Fibroblast of lung (primary cell): ENCODE measurements at regions not wholly inside any gene's neighbourhood (a gene's known extent, or its start where the extent isn't known, plus 50 kb on each side); places are given as distances from the start of the nearest gene placed in this dataset.

ENCODE experiments used
- DNase-seq, 2 donors: peaks; one replicate each; pipeline versions ENCODE4 v3.0.0 to v3.0.0-alpha.2; 2010; ENCODE audit warnings: low read depth in 2 of 2
- H2AFZ ChIP-seq: 2 replicates; pipeline ENCODE4 v1.5.1; 2012; ENCODE audit warnings: low read length, control low read depth, inconsistent platforms
- H3K27ac ChIP-seq: 2 replicates; pipeline ENCODE4 v1.5.1; 2011; ENCODE audit warnings: low read length, control low read depth; ENCODE audit not compliant: insufficient read depth
- H3K27me3 ChIP-seq: 2 replicates; pipeline ENCODE4 v1.5.1; 2011; ENCODE audit warnings: mild to moderate bottlenecking, low read length; ENCODE audit not compliant: control insufficient read depth, insufficient read depth
- H3K36me3 ChIP-seq: 2 replicates; pipeline ENCODE4 v1.5.1; 2011; ENCODE audit warnings: low read length; ENCODE audit not compliant: control insufficient read depth, insufficient read depth
- H3K4me1 ChIP-seq: 2 replicates; pipeline ENCODE4 v1.5.1; 2011; ENCODE audit warnings: low read length; ENCODE audit not compliant: control insufficient read depth, insufficient read depth; ENCODE audit errors: extremely low read depth
- H3K4me2 ChIP-seq: 2 replicates; pipeline ENCODE4 v1.5.1; 2011; ENCODE audit warnings: low read length, control low read depth; ENCODE audit not compliant: insufficient read depth; ENCODE audit errors: extremely low read depth
- H3K4me3 ChIP-seq, 4 experiments: fragments of 200-600 bp in 1 of 4; sonication (generic) in 1 of 4; replicated peaks in 1 of 4; 2 replicates each; pipeline ENCODE4 v1.5.1; 2011 to 2016; ENCODE audit warnings: low read length in 4 of 4, low read depth in 3 of 4, mild to moderate bottlenecking in 3 of 4, control low read depth in 2 of 4, inconsistent platforms in 1 of 4, mixed read lengths in 1 of 4; ENCODE audit not compliant: insufficient read depth in 1 of 4; ENCODE audit errors: control extremely low read depth in 1 of 4
- H3K79me2 ChIP-seq: 2 replicates; pipeline ENCODE4 v1.5.1; 2012; ENCODE audit warnings: mild to moderate bottlenecking, low read length, inconsistent platforms; ENCODE audit not compliant: control insufficient read depth, insufficient read depth
- H3K9ac ChIP-seq: 2 replicates; pipeline ENCODE4 v1.5.1; 2011; ENCODE audit warnings: mild to moderate bottlenecking, low read length, control low read depth; ENCODE audit not compliant: insufficient read depth
- H3K9me3 ChIP-seq: 2 replicates; pipeline ENCODE4 v1.5.1; 2012; ENCODE audit warnings: low read depth, low read length; ENCODE audit not compliant: control insufficient read depth, insufficient read depth
- H4K20me1 ChIP-seq: 2 replicates; pipeline ENCODE4 v1.5.1; 2011; ENCODE audit warnings: low read length; ENCODE audit not compliant: control insufficient read depth, insufficient read depth; ENCODE audit errors: extremely low read depth
- CTCF ChIP-seq, 2 donors: IDR thresholded peaks in 1 of 2; conservative IDR thresholded peaks in 1 of 2; 1 replicate in 1 of 2; 2 replicates in 1 of 2; pipeline ENCODE4 v1.5.1; 2011 to 2012; ENCODE audit warnings: low read length in 2 of 2, control low read depth in 1 of 2, inconsistent platforms in 1 of 2, low read depth in 1 of 2, mild to moderate bottlenecking in 1 of 2
- EZH2 ChIP-seq: IDR thresholded peaks from 2 replicates; pipeline ENCODE4 v1.5.1; 2012; ENCODE audit warnings: low read length, control low read depth, mild to moderate bottlenecking; ENCODE audit errors: missing control alignments

- Histone ChIP-seq H3K27ac (no peak overlapping the region), H3K36me3 (no peaks in the 10 kb centered on the region), H3K4me2 (no peak overlapping the region), H3K4me1 (no peaks in the 10 kb centered on the region), H4K20me1 (no peaks in the 10 kb centered on the region), H3K27me3 (peaks cover 7% of the 10 kb centered on the region), H3K9ac (no peak overlapping the region), H3K9me3 (no peaks in the 10 kb centered on the region), H3K4me3 (no peak overlapping the region), H3K79me2 (no peaks in the 10 kb centered on the region), H2AFZ (no peak overlapping the region)
- no peak for DNase-seq
- TF ChIP-seq EZH2 (no peak), CTCF (conservative IDR thresholded peaks at IDR 0.05 in 1 of 2, IDR thresholded peaks at IDR 0.05 in 1 of 2; ENCODE audit: low read depth in 1 of 2, low read length in 2 of 2) (no peak)
These were observed 160.8 kb downstream of the CDC5L start for GRCh38 chr6:44548319-44548718.

- H3K79me2 ChIP-seq, result no peaks in the 10 kb centered on the region
- TF ChIP-seq EZH2, result no peak
- no peak for TF ChIP-seq CTCF (conservative IDR thresholded peaks at IDR 0.05 in 1 of 2, IDR thresholded peaks at IDR 0.05 in 1 of 2; ENCODE audit: low read depth in 1 of 2, low read length in 2 of 2)
- DNase-seq, result no peak
- H3K4me2 ChIP-seq, result no peak overlapping the region
- no peak overlapping the region for H3K4me3 ChIP-seq
- no peaks in the 10 kb centered on the region for H3K36me3 ChIP-seq
- H3K9me3 ChIP-seq, result no peaks in the 10 kb centered on the region
- H3K27ac ChIP-seq, result no peak overlapping the region
- H3K4me1 ChIP-seq, result no peaks in the 10 kb centered on the region
- H4K20me1 ChIP-seq, result no peaks in the 10 kb centered on the region
- peaks cover 7% of the 10 kb centered on the region for H3K27me3 ChIP-seq
- H3K9ac ChIP-seq, result no peak overlapping the region
- H2AFZ ChIP-seq, result no peak overlapping the region
These were observed 162.0 kb downstream of the CDC5L start for GRCh38 chr6:44549516-44549915.

- Histone ChIP-seq H3K9me3 (no peaks in the 10 kb centered on the region), H3K27ac (no peak overlapping the region), H3K4me2 (no peak overlapping the region)
These were observed 166.7 kb downstream of the CDC5L start for GRCh38 chr6:44554194-44554593.

More at GRCh38 chr6:44554194-44554593, 166.7 kb downstream of the CDC5L start:
- no peaks in the 10 kb centered on the region for H3K4me1 ChIP-seq
- no peak for DNase-seq
- H2AFZ ChIP-seq, result no peak overlapping the region
- H4K20me1 ChIP-seq, result no peaks in the 10 kb centered on the region
- no peak overlapping the region for H3K9ac ChIP-seq
- no peaks in the 10 kb centered on the region for H3K36me3 ChIP-seq
- no peak overlapping the region for H3K4me3 ChIP-seq
- no peaks in the 10 kb centered on the region for H3K79me2 ChIP-seq
- TF ChIP-seq EZH2 (no peak), CTCF (conservative IDR thresholded peaks at IDR 0.05 in 1 of 2, IDR thresholded peaks at IDR 0.05 in 1 of 2; ENCODE audit: low read depth in 1 of 2, low read length in 2 of 2) (no peak)
- peaks cover 7% of the 10 kb centered on the region for H3K27me3 ChIP-seq
